GM12878 (cell line): ENCODE measurements at regions not wholly inside any gene's neighbourhood (a gene's known extent, or its start where the extent isn't known, plus 50 kb on each side); places are given as distances from the start of the nearest gene placed in this dataset.

ENCODE experiments used
- ATAC-seq: fragments of 200-7000 bp; cut with Tn5 transposase; 3 replicates; pipeline ENCODE4 v1.9.1; 2020; ENCODE audit warnings: mild to moderate bottlenecking, moderate library complexity
- BruUV-seq: library from RNA; stranded (reverse); fragments of 400-500 nt; replicated peaks from 2 replicates; lab custom pipeline; 2021; lab: Mats Ljungman, UMichigan
- CTCF ChIA-PET: fragments of 300-600 bp; sonication (Branson Sonifier 250); formaldehyde crosslinking; extraction: SDS; loops from one replicate; lab custom pipeline; 2021; ENCODE audit warnings: inconsistent platforms; lab: Yijun Ruan, JAX
- POLR2A ChIA-PET: fragments of 350-600 bp; formaldehyde crosslinking; extraction: SDS; loops from one replicate; lab custom pipeline; 2021; ENCODE audit warnings: inconsistent platforms; lab: Charles Lee
- RAD21 ChIA-PET: fragments of 300-600 bp; sonication (Branson Sonifier 250); formaldehyde crosslinking; loops from one replicate; lab custom pipeline; 2023; ENCODE audit warnings: antibody characterized with exemption; ENCODE audit not compliant: unreplicated experiment; lab: Charles Lee
- SMC1A ChIA-PET: fragments of 300-600 bp; sonication (Branson Sonifier 250); formaldehyde crosslinking; loops from one replicate; lab custom pipeline; 2023; ENCODE audit not compliant: unreplicated experiment, uncharacterized antibody; lab: Charles Lee
- DNase-seq: peaks from one replicate; pipeline ENCODE4 v3.0.0-alpha.2; 2011; ENCODE audit warnings: low read depth, low spot score
- FAIRE-seq: peaks from 3 replicates; lab custom pipeline; 2011; peaks lifted over from hg19 to GRCh38; lab: Jason Lieb, UNC
- H2AFZ ChIP-seq: 2 replicates; pipeline ENCODE4 v1.6.0; 2011; ENCODE audit warnings: low read depth, low read length, control low read depth; ENCODE audit not compliant: control insufficient read depth
- H3K27ac ChIP-seq: 2 replicates; pipeline ENCODE4 v1.5.1; 2011; ENCODE audit warnings: control low read depth; ENCODE audit not compliant: control insufficient read depth, insufficient read depth
- H3K27me3 ChIP-seq, 2 experiments: replicated peaks in 1 of 2; 2 replicates each; pipeline versions ENCODE4 v1.6.0 to v1.6.1; 2011; ENCODE audit warnings: low read length in 1 of 2; ENCODE audit not compliant: control insufficient read depth in 2 of 2, insufficient read depth in 2 of 2
- H3K36me3 ChIP-seq, 2 experiments: 2 replicates each; pipeline ENCODE4 v1.5.1; 2011; ENCODE audit warnings: low read length in 1 of 2; ENCODE audit not compliant: control insufficient read depth in 2 of 2, insufficient read depth in 2 of 2
- H3K4me1 ChIP-seq: 2 replicates; pipeline ENCODE4 v1.6.1; 2011; ENCODE audit warnings: mild to moderate bottlenecking, low read length, moderate library complexity, mixed read lengths; ENCODE audit not compliant: control insufficient read depth, insufficient read depth
- H3K4me2 ChIP-seq: 2 replicates; pipeline ENCODE4 v1.6.0; 2011; ENCODE audit warnings: control low read depth; ENCODE audit not compliant: control insufficient read depth, insufficient read depth
- H3K4me3 ChIP-seq: fragments of 200-600 bp; sonication (generic); 2 replicates; pipeline ENCODE4 v1.5.1; 2016
- H3K79me2 ChIP-seq: 2 replicates; pipeline ENCODE4 v1.6.0; 2011; ENCODE audit warnings: low read length; ENCODE audit not compliant: control insufficient read depth, insufficient read depth
- H3K9ac ChIP-seq: 2 replicates; pipeline ENCODE4 v1.8.0; 2011; ENCODE audit warnings: low read length, control low read depth, mixed read lengths; ENCODE audit not compliant: control insufficient read depth, insufficient read depth
- H3K9me3 ChIP-seq: replicated peaks from 3 replicates; pipeline ENCODE4 v1.5.1; 2011; ENCODE audit warnings: mild to moderate bottlenecking, low read length; ENCODE audit not compliant: control insufficient read depth, insufficient read depth
- H4K20me1 ChIP-seq: 2 replicates; pipeline ENCODE4 v1.6.0; 2011; ENCODE audit not compliant: control insufficient read depth, insufficient read depth
- CTCF ChIP-seq, 3 experiments: IDR thresholded peaks in 2 of 3; conservative IDR thresholded peaks in 1 of 3; 2 replicates each; pipeline ENCODE4 v1.5.1; 2011; ENCODE audit warnings: low read depth in 3 of 3, low read length in 3 of 3, mild to moderate bottlenecking in 3 of 3, control low read depth in 2 of 3, moderate library complexity in 2 of 3, inconsistent platforms in 1 of 3, mixed read lengths in 1 of 3; ENCODE audit not compliant: control insufficient read depth in 2 of 3, insufficient read depth in 1 of 3; ENCODE audit errors: extremely low read depth in 1 of 3
- NFIC ChIP-seq: IDR thresholded peaks from 2 replicates; pipeline ENCODE4 v1.6.1; 2012; ENCODE audit warnings: low read depth, mild to moderate bottlenecking, inconsistent platforms, low read length, moderate library complexity
- PBX3 ChIP-seq: IDR thresholded peaks from 2 replicates; pipeline ENCODE4 v1.6.1; 2011; ENCODE audit warnings: mild to moderate bottlenecking, low read depth, low read length, moderate library complexity; ENCODE audit not compliant: insufficient replicate concordance
- RAD21 ChIP-seq: IDR thresholded peaks from 2 replicates; pipeline ENCODE4 v1.6.1; 2011; ENCODE audit warnings: mild to moderate bottlenecking, low read depth, low read length, moderate library complexity; ENCODE audit not compliant: insufficient read depth
- SMC3 ChIP-seq: IDR thresholded peaks from 2 replicates; pipeline ENCODE4 v1.6.1; 2011; ENCODE audit warnings: low read length, improper control_type of control experiment, borderline replicate concordance
- WGBS: methylation state at CpG from one replicate; pipeline ENCODE4 v1.1.6; 2016; ENCODE audit warnings: low lambda C conversion rate; ENCODE audit not compliant: insufficient replicate concordance, insufficient coverage; ENCODE audit errors: missing lambda C conversion rate; 5-methylcytosine and 5-hydroxymethylcytosine counted together
- in situ Hi-C: fragments of 300-500 bp; cut with MboI; formaldehyde crosslinking; loops from 9 replicates; pipeline ENCODE4 v1.14.3; 2018; ENCODE audit warnings: mixed read lengths
- intact Hi-C: fragments of 100-400 bp; cut with micrococcal nuclease; formaldehyde crosslinking; loops from one replicate; pipeline ENCODE4 v1.14.2; 2022; ENCODE audit not compliant: unreplicated experiment

GRCh38 chr2:142796161-142796560, 81.3 kb upstream of the KYNU start:
- DNase-seq (no peak), FAIRE-seq (no peak), ATAC-seq (peak; percentile 30; the same call in 1 of the 3 replicates)
- H3K4me2 ChIP-seq: no peak overlapping the region
- BruUV-seq: no TSS peak
- H3K9ac ChIP-seq: no peak overlapping the region
- ChIA-PET CTCF (interaction anchor here (0.8 to 5.8 kb wide), 8 partner anchors 19 to 198 kb away, joined by 3 to 56 read pairs (median 5); no protein-coding TSS in a partner anchor), POLR2A (no interaction called here), RAD21 (interaction anchor here (0.6 to 3.8 kb wide), 6 partner anchors 76 to 184 kb away, joined by 3 to 21 read pairs (median 4); no protein-coding TSS in a partner anchor), SMC1A (interaction anchor here (0.7 to 4.5 kb wide), 10 partner anchors 9 to 193 kb away, joined by 3 to 47 read pairs (median 4); no protein-coding TSS in a partner anchor)
- H3K9me3 ChIP-seq: no peaks in the 10 kb centered on the region
- H3K27ac ChIP-seq: no peak overlapping the region
- H3K36me3 ChIP-seq: no peaks in the 10 kb centered on the region
- no peaks in the 10 kb centered on the region for H4K20me1 ChIP-seq
- no peaks in the 10 kb centered on the region for H3K27me3 ChIP-seq
- no peak overlapping the region for H3K4me3 ChIP-seq
- intact Hi-C loops: loop anchor here (2.0 kb wide), 1 partner anchor 185 kb away; no protein-coding TSS in a partner anchor
- TF ChIP-seq CTCF (IDR thresholded peaks at IDR 0.05 in 2 of 3, conservative IDR thresholded peaks at IDR 0.05 in 1 of 3; ENCODE audit: control insufficient read depth in 2 of 3, extremely low read depth in 1 of 3, insufficient read depth in 1 of 3, low read depth in 3 of 3, low read length in 3 of 3) (peak in 1 of 3 experiments; percentile 27; a peak in 2 of 6 replicates), PBX3 (no peak), SMC3 (peak; percentile 20; the same call in 1 of the 2 replicates), RAD21 (0 out of 2 replicates have a peak, but pooled peaks have one; percentile 12), NFIC (no peak)
- H3K79me2 ChIP-seq: no peaks in the 10 kb centered on the region
- H2AFZ ChIP-seq: no peak overlapping the region
- in situ Hi-C loops: no loop called here
- H3K4me1 ChIP-seq: no peaks in the 10 kb centered on the region
- WGBS: 46% methylated on average over 2 of the region's 2 CpGs
